HEK293T (cell line): ENCODE measurements at regions not wholly inside any gene's neighbourhood (a gene's known extent, or its start where the extent isn't known, plus 50 kb on each side); places are given as distances from the start of the nearest gene placed in this dataset.

Experiments used
- ARNT ChIP-seq: fragments of 450-650 bp; IDR thresholded peaks from 2 replicates; pipeline ENCODE4 v1.6.1; 2017; ENCODE audit warnings: mild to moderate bottlenecking
- BHLHE40 ChIP-seq: fragments of 450-650 bp; IDR thresholded peaks from 2 replicates; pipeline ENCODE4 v1.6.1; 2016; ENCODE audit warnings: mild to moderate bottlenecking, moderate library complexity, borderline replicate concordance
- ELF4 ChIP-seq: fragments of 450-650 bp; IDR thresholded peaks from 2 replicates; pipeline ENCODE4 v1.6.1; 2017; ENCODE audit warnings: antibody characterized with exemption
- FOXA1 ChIP-seq: fragments of 450-650 bp; IDR thresholded peaks from 2 replicates; pipeline ENCODE4 v1.6.1; 2016; ENCODE audit warnings: mild to moderate bottlenecking
- FOXK2 ChIP-seq: fragments of 450-650 bp; IDR thresholded peaks from 2 replicates; pipeline ENCODE4 v1.6.1; 2016; ENCODE audit warnings: mild to moderate bottlenecking
- FOXM1 ChIP-seq: fragments of 450-650 bp; IDR thresholded peaks from 2 replicates; pipeline ENCODE4 v1.6.1; 2017; ENCODE audit warnings: mild to moderate bottlenecking, borderline replicate concordance
- L3MBTL2 ChIP-seq: fragments of 450-650 bp; conservative IDR thresholded peaks from 2 replicates; pipeline ENCODE4 v1.6.1; 2016; ENCODE audit warnings: mild to moderate bottlenecking
- LEF1 ChIP-seq: fragments of 450-650 bp; IDR thresholded peaks from 2 replicates; pipeline ENCODE4 v1.6.1; 2017; ENCODE audit warnings: mild to moderate bottlenecking, borderline replicate concordance
- NFRKB ChIP-seq: fragments of 450-650 bp; IDR thresholded peaks from 2 replicates; pipeline ENCODE4 v1.6.1; 2016; ENCODE audit warnings: mild to moderate bottlenecking, moderate library complexity
- SP1 ChIP-seq: fragments of 450-650 bp; IDR thresholded peaks from 2 replicates; pipeline ENCODE4 v1.6.1; 2017
- SUZ12 ChIP-seq: fragments of 450-650 bp; IDR thresholded peaks from 2 replicates; pipeline ENCODE4 v1.6.1; 2016; ENCODE audit warnings: mild to moderate bottlenecking
- TARDBP ChIP-seq: fragments of 450-650 bp; IDR thresholded peaks from 2 replicates; pipeline ENCODE4 v1.6.1; 2016
- ZNF384 ChIP-seq: fragments of 450-650 bp; IDR thresholded peaks from 2 replicates; pipeline ENCODE4 v1.6.1; 2016
- TF ChIP-seq, protein P1 (sequence below): fragments of 450-650 bp; IDR thresholded peaks from 2 replicates; pipeline ENCODE4 v1.6.1; 2016

DNA sequence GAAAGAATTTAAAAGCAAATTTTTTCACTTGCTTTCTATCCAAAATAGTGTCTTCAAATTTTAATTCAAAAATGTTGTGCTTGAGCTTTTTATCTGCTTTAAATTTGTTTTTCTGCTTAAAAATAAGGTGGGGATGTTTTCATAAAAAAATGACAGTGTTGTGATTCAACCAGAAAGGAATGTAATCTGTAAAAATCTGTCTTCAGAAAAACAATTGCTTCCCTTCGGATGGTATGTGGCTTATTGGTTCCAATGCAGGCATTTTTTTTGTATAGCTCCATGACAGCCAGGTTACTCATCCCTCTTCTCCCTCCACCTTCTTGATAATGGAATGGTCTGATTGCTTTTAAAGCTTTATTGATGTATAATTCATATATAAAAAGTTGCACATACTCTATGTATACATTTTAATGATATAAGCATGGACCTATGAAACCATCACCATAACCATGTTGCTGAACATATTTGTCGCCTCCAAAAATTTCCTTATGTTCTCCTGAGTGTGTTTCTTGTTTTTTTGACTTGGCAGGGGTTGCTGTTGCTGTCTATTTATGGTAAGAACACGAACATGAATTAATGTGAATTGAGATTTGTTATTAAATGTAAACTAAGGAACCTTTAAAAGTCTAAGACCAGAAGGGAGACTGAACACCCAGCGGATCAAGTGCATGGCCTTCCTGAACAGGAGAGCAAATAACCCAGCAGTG is 363.7 kb upstream of the SPHKAP start:
- TF ChIP-seq SP1 (no peak), TARDBP (no peak), ELF4 (no peak), SUZ12 (no peak), FOXK2 (no peak), BHLHE40 (no peak), NFRKB (no peak), ARNT (no peak), FOXM1 (no peak), L3MBTL2 (no peak), ZNF384 (no peak), LEF1 (no peak), FOXA1 (no peak)
- TF ChIP-seq, protein P1, sequence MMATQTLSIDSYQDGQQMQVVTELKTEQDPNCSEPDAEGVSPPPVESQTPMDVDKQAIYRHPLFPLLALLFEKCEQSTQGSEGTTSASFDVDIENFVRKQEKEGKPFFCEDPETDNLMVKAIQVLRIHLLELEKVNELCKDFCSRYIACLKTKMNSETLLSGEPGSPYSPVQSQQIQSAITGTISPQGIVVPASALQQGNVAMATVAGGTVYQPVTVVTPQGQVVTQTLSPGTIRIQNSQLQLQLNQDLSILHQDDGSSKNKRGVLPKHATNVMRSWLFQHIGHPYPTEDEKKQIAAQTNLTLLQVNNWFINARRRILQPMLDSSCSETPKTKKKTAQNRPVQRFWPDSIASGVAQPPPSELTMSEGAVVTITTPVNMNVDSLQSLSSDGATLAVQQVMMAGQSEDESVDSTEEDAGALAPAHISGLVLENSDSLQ = no peak
